Activated B cell treated with CpG ODN at 0.5 μM for 24 hours (primary cell): ENCODE measurements at regions not wholly inside any gene's neighbourhood (a gene's known extent, or its start where the extent isn't known, plus 50 kb on each side); places are given as distances from the start of the nearest gene placed in this dataset.

Experiments used
- ATAC-seq: fragments of 200-7000 bp; cut with Tn5 transposase; one replicate; pipeline ENCODE4 v1.10.0; 2021; ENCODE audit warnings: low read depth, mild to moderate bottlenecking, moderate library complexity
- CTCF ChIA-PET: fragments of 350-600 bp; sonication (Branson Sonifier 250); formaldehyde crosslinking; loops from one replicate; lab custom pipeline; 2021; ENCODE audit warnings: antibody characterized with exemption; lab: Charles Lee
- POLR2A ChIA-PET: fragments of 350-600 bp; sonication (Branson Sonifier 250); formaldehyde crosslinking; loops from one replicate; lab custom pipeline; 2021; ENCODE audit warnings: antibody characterized with exemption; lab: Charles Lee
- DNase-seq: peaks from one replicate; pipeline ENCODE4 v3.0.0; 2022
- H3K27ac Mint-ChIP-seq: one replicate; pipeline ENCODE4 v1.8.0; 2020; ENCODE audit warnings: mixed read lengths
- H3K27me3 Mint-ChIP-seq: one replicate; pipeline ENCODE4 v1.8.0; 2021; ENCODE audit warnings: mixed read lengths
- H3K36me3 Mint-ChIP-seq: one replicate; pipeline ENCODE4 v1.8.0; 2021; ENCODE audit warnings: low read depth, mixed read lengths
- H3K4me1 Mint-ChIP-seq: one replicate; pipeline ENCODE4 v1.8.0; 2021; ENCODE audit warnings: mixed read lengths
- H3K4me3 Mint-ChIP-seq: one replicate; pipeline ENCODE4 v1.8.0; 2020; ENCODE audit warnings: mild to moderate bottlenecking, mixed read lengths
- H3K9me3 Mint-ChIP-seq: one replicate; pipeline ENCODE4 v1.8.0; 2020; ENCODE audit warnings: mixed read lengths
- CTCF ChIP-seq: fragments of 200-600 bp; IDR thresholded peaks from one replicate; pipeline ENCODE4 v1.8.0; 2022; ENCODE audit warnings: antibody characterized with exemption, mild to moderate bottlenecking
- intact Hi-C: fragments of 100-400 bp; cut with micrococcal nuclease; formaldehyde crosslinking; loops from one replicate; pipeline ENCODE4 v1.15.1; 2024

GRCh38 chr16:48846277-48846676 is 236.3 kb upstream of the N4BP1 start:
- H3K4me1 Mint-ChIP-seq: no peaks in the 10 kb centered on the region
- H3K27me3 Mint-ChIP-seq: no peaks in the 10 kb centered on the region
- no peak overlapping the region for H3K27ac Mint-ChIP-seq
- CTCF ChIA-PET: no interaction called here
- H3K36me3 Mint-ChIP-seq: no peaks in the 10 kb centered on the region
- H3K4me3 Mint-ChIP-seq: no peak overlapping the region
- DNase-seq (no peak), ATAC-seq (no peak)
- H3K9me3 Mint-ChIP-seq: no peaks in the 10 kb centered on the region
- POLR2A ChIA-PET: no interaction called here
- intact Hi-C loops: no loop called here
- TF ChIP-seq CTCF: no peak

- Mint-ChIP-seq H3K4me1 (no peaks in the 10 kb centered on the region), H3K36me3 (no peaks in the 10 kb centered on the region), H3K27me3 (no peaks in the 10 kb centered on the region), H3K9me3 (no peaks in the 10 kb centered on the region), H3K4me3 (no peak overlapping the region), H3K27ac (no peak overlapping the region)
- intact Hi-C loops: no loop called here
- ATAC-seq (no peak), DNase-seq (no peak)
- CTCF ChIA-PET: no interaction called here
- TF ChIP-seq CTCF: no peak
- POLR2A ChIA-PET: no interaction called here
These were observed 235.3 kb upstream of the N4BP1 start for GRCh38 chr16:48845261-48845660.

- Mint-ChIP-seq H3K27ac (no peak overlapping the region), H3K27me3 (no peaks in the 10 kb centered on the region), H3K9me3 (peaks cover 2% of the 10 kb centered on the region), H3K4me1 (no peaks in the 10 kb centered on the region), H3K36me3 (no peaks in the 10 kb centered on the region), H3K4me3 (no peak overlapping the region)
- ATAC-seq (no peak), DNase-seq (no peak)
- POLR2A ChIA-PET: no interaction called here
- CTCF ChIA-PET: no interaction called here
- no peak for TF ChIP-seq CTCF
- intact Hi-C loops: no loop called here
These were observed 228.4 kb upstream of the N4BP1 start for GRCh38 chr16:48838349-48838748.

GRCh38 chr16:48836636-48837035 is 226.7 kb upstream of the N4BP1 start:
- POLR2A ChIA-PET: no interaction called here
- intact Hi-C loops: no loop called here
- ATAC-seq: no peak

GRCh38 chr16:48836067-48836466 is 226.1 kb upstream of the N4BP1 start:
- intact Hi-C loops: no loop called here
- Mint-ChIP-seq H3K36me3 (no peaks in the 10 kb centered on the region), H3K27ac (no peak overlapping the region), H3K27me3 (no peaks in the 10 kb centered on the region), H3K4me3 (no peak overlapping the region), H3K9me3 (peaks cover 2% of the 10 kb centered on the region), H3K4me1 (no peaks in the 10 kb centered on the region)
- DNase-seq (no peak), ATAC-seq (no peak)
- POLR2A ChIA-PET: no interaction called here
- TF ChIP-seq CTCF: no peak
- CTCF ChIA-PET: interaction anchor here (1.1 kb wide), 1 partner anchor 9 kb away, joined by 3 read pairs; no protein-coding TSS in a partner anchor

More at GRCh38 chr16:48836636-48837035, 226.7 kb upstream of the N4BP1 start:
- TF ChIP-seq CTCF: no peak
- peaks cover 2% of the 10 kb centered on the region for H3K9me3 Mint-ChIP-seq
- no peak overlapping the region for H3K4me3 Mint-ChIP-seq
- H3K27me3 Mint-ChIP-seq: no peaks in the 10 kb centered on the region
- no peak overlapping the region for H3K27ac Mint-ChIP-seq
- no peak for DNase-seq
- CTCF ChIA-PET: no interaction called here
- no peaks in the 10 kb centered on the region for H3K4me1 Mint-ChIP-seq
- no peaks in the 10 kb centered on the region for H3K36me3 Mint-ChIP-seq
